AG09319 (cell line): ENCODE measurements at regions not wholly inside any gene's neighbourhood (a gene's known extent, or its start where the extent isn't known, plus 50 kb on each side); places are given as distances from the start of the nearest gene placed in this dataset.

Experiments used
- DNase-seq: peaks from one replicate; pipeline ENCODE4 v3.0.0-alpha.2; 2010; ENCODE audit warnings: low read depth; ENCODE audit errors: extremely low read depth
- CTCF ChIP-seq: IDR thresholded peaks from 2 replicates; pipeline ENCODE4 v1.5.1; 2011; ENCODE audit warnings: low read depth, mild to moderate bottlenecking, inconsistent platforms, low read length, moderate library complexity

DNA sequence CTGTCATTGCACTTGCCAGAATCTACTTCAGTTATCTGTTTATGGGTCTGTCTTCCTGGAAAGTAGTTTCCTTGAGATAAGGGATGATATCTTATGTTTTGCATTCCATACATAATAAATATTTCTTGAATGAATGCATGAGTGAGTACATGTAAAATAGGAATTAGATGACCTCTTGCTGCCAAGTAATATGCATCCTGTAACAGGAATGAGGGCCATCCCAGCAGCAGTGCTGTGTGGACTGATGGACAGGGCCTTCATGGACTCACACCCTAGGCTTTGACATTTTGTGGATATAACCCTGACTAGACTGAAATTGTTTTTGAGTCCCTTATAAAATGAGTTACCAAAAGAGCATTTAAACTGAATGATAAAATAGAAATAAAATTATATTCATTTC is 77.2 kb upstream of the NEIL3 start:
- DNase-seq, result no peak
- TF ChIP-seq CTCF, result no peak

DNA sequence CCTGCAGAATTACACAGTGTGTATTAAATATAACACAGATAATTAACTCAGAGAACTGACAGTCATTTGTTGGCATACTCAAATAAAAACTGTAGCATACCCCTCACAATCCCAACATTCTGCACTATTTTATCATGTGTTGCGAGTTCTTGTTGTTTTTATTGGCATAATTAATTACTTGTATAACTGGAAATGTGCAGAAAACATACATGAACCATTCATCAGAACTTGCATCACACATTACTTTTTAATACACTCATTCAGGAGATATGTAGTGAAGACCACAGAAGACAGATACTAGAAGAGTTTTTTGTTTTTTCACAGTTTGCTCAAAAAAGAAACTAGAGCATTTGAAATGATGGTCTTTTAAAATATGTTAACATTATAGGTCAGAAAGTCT is 74.6 kb upstream of the NEIL3 start:
- DNase-seq, result no peak
- no peak for TF ChIP-seq CTCF

GRCh38 chr4:177236886-177237285 is 72.8 kb upstream of the NEIL3 start:
- no peak for DNase-seq
- no peak for TF ChIP-seq CTCF

- DNase-seq, result no peak
- no peak for TF ChIP-seq CTCF
Measured at GRCh38 chr4:177237291-177237690, 72.4 kb upstream of the NEIL3 start.

- no peak for DNase-seq
- TF ChIP-seq CTCF, result no peak
Measured at GRCh38 chr4:177239477-177239876, 70.2 kb upstream of the NEIL3 start.

- TF ChIP-seq CTCF, result no peak; the same call in 1 of the 2 replicates
- no peak for DNase-seq
Measured at GRCh38 chr4:177239878-177240277, 69.8 kb upstream of the NEIL3 start.

- no peak for DNase-seq
- no peak for TF ChIP-seq CTCF
Measured at GRCh38 chr4:177242651-177243286, 66.9 kb upstream of the NEIL3 start.
